ENCODE measurements at regions not wholly inside any gene's neighbourhood (a gene's known extent, or its start where the extent isn't known, plus 50 kb on each side); places are given as distances from the start of the nearest gene placed in this dataset.

DNA sequence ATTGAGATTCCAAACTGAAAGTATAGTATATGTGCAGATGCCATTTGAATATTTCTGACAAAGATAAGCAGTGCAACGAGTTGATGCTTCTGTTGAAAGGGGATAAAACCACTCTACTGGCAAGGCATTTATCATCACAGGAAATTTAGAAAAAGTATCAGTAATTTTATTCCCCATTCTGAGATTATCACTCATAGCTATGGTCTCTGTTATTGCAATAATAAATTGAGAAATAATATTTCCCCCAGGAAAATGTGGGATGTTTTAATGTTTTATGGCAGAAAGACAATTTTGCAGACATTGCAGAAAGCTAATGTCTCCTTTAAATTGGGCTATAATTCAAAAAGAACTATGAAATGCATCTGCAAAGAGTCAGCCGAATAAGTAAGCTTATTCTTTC is 1612.7 kb upstream of the ACO1 start:
- H3K36me3 ChIP-seq (ENCODE audit: control insufficient read depth in 2 of 2, insufficient read depth in 1 of 2, low read length in 2 of 2), result no peaks in the 10 kb centered on the region
- ChIA-PET POLR2A (no interaction called here), CTCF (interaction anchor here (0.7 kb wide), 1 partner anchor 392 kb away, joined by 3 read pairs; no protein-coding TSS in a partner anchor)
- H3K9me3 ChIP-seq (ENCODE audit: control insufficient read depth, insufficient read depth, low read depth, low read length), result no peaks in the 10 kb centered on the region
- no peak overlapping the region for H3K27ac ChIP-seq (ENCODE audit: extremely low read depth, low read depth, low read length)
- TF ChIP-seq ZNF433 (tag by site-specific recombination; IDR thresholded peaks at IDR 0.05; ENCODE audit: low read depth) (no peak), ZNF585B (tag by site-specific recombination; IDR thresholded peaks at IDR 0.05) (no peak), GLIS2 (tag by site-specific recombination; IDR thresholded peaks at IDR 0.05) (no peak)
- no peaks in the 10 kb centered on the region for H3K4me1 ChIP-seq (ENCODE audit: control insufficient read depth, insufficient read depth, low read length)
- H3K4me3 ChIP-seq (ENCODE audit: low read depth, low read length), result no peak overlapping the region

DNA sequence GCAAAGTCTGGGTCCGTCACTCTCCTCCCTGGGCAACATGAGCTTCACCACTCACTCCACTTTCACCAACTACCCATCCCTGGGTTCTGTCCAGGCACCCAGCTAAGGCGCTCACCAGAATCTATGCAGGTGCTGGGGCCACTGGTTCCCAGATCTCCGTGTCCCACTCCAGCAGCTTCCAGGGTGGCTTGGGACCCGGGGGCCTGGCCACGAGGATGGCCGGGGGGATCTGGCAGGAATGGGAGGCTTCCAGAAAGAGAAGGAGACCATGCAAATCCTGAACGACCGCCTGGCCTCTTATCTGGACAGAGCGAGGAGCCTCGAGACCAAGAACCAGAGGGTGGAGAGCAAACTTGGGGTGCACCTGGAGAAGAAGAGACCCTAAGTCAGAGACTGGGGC is 1611.0 kb upstream of the ACO1 start:
- no peaks in the 10 kb centered on the region for H3K36me3 ChIP-seq (ENCODE audit: control insufficient read depth in 2 of 2, insufficient read depth in 1 of 2, low read length in 2 of 2)
- no peaks in the 10 kb centered on the region for H3K4me1 ChIP-seq (ENCODE audit: control insufficient read depth, insufficient read depth, low read length)
- H3K4me3 ChIP-seq (ENCODE audit: low read depth, low read length), result no peak overlapping the region
- H3K9me3 ChIP-seq (ENCODE audit: control insufficient read depth, insufficient read depth, low read depth, low read length), result no peaks in the 10 kb centered on the region
- TF ChIP-seq ZNF37A (tag by site-specific recombination; IDR thresholded peaks at IDR 0.05) (no peak), ZNF10 (tag by site-specific recombination; IDR thresholded peaks at IDR 0.05) (no peak), ZNF626 (tag by site-specific recombination; IDR thresholded peaks at IDR 0.05) (no peak), SCRT1 (tag by site-specific recombination; IDR thresholded peaks at IDR 0.05; ENCODE audit: borderline replicate concordance) (no peak), ZNF48 (tag by site-specific recombination; IDR thresholded peaks at IDR 0.05) (no peak), ZNF747 (tag by site-specific recombination; IDR thresholded peaks at IDR 0.05) (no peak), BCL11A (tag by site-specific recombination; IDR thresholded peaks at IDR 0.05; ENCODE audit: low read depth) (no peak), ZNF548 (tag by site-specific recombination; IDR thresholded peaks at IDR 0.05) (no peak), ZNF423 (tag by site-specific recombination; IDR thresholded peaks at IDR 0.05) (no peak), ZNF211 (tag by site-specific recombination; IDR thresholded peaks at IDR 0.05; ENCODE audit: low read depth) (no peak), ZNF133 (tag by site-specific recombination; IDR thresholded peaks at IDR 0.05) (no peak)
- H3K27ac ChIP-seq (ENCODE audit: extremely low read depth, low read depth, low read length), result no peak overlapping the region
- ChIA-PET POLR2A (no interaction called here), CTCF (interaction anchor here (0.6 to 1.2 kb wide), 3 partner anchors 376 to 943 kb away, joined by 3 to 4 read pairs (median 3); no protein-coding TSS in a partner anchor)

DNA sequence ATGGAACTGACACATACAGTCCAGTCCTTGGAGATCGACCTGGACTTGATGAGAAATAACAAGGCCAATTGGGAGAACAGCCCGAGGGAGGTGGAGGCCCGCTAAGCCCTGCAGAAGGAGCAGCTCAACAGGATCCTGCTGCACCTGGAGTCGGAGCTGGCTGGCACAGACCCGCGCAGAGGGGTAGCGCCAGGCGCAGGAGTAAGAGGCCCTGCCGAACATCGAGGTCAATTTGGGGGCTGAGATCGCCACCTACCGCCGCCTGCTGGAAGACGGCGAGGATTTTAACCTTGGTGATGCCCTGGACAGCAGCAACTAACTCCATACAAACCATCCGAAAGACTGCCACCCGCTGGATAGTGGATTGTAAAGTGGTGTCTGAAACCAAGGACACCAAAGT is 1610.1 kb upstream of the ACO1 start:
- H3K27ac ChIP-seq (ENCODE audit: extremely low read depth, low read depth, low read length), result no peak overlapping the region
- ChIA-PET CTCF (interaction anchor here (0.6 to 1.2 kb wide), 3 partner anchors 12 to 944 kb away, joined by 3 to 4 read pairs (median 4); no protein-coding TSS in a partner anchor), POLR2A (no interaction called here)
- no peak overlapping the region for H3K4me3 ChIP-seq (ENCODE audit: low read depth, low read length)
- H3K4me1 ChIP-seq (ENCODE audit: control insufficient read depth, insufficient read depth, low read length), result no peaks in the 10 kb centered on the region
- H3K36me3 ChIP-seq (ENCODE audit: control insufficient read depth in 2 of 2, insufficient read depth in 1 of 2, low read length in 2 of 2), result no peaks in the 10 kb centered on the region
- H3K9me3 ChIP-seq (ENCODE audit: control insufficient read depth, insufficient read depth, low read depth, low read length), result no peaks in the 10 kb centered on the region
- TF ChIP-seq SP7 (tag by site-specific recombination; IDR thresholded peaks at IDR 0.05), result no peak
- TF ChIP-seq, protein P1, sequence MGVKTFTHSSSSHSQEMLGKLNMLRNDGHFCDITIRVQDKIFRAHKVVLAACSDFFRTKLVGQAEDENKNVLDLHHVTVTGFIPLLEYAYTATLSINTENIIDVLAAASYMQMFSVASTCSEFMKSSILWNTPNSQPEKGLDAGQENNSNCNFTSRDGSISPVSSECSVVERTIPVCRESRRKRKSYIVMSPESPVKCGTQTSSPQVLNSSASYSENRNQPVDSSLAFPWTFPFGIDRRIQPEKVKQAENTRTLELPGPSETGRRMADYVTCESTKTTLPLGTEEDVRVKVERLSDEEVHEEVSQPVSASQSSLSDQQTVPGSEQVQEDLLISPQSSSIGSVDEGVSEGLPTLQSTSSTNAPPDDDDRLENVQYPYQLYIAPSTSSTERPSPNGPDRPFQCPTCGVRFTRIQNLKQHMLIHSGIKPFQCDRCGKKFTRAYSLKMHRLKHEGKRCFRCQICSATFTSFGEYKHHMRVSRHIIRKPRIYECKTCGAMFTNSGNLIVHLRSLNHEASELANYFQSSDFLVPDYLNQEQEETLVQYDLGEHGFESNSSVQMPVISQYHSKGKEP (tag by site-specific recombination; IDR thresholded peaks at IDR 0.05), result no peak
- TF ChIP-seq, protein P2, sequence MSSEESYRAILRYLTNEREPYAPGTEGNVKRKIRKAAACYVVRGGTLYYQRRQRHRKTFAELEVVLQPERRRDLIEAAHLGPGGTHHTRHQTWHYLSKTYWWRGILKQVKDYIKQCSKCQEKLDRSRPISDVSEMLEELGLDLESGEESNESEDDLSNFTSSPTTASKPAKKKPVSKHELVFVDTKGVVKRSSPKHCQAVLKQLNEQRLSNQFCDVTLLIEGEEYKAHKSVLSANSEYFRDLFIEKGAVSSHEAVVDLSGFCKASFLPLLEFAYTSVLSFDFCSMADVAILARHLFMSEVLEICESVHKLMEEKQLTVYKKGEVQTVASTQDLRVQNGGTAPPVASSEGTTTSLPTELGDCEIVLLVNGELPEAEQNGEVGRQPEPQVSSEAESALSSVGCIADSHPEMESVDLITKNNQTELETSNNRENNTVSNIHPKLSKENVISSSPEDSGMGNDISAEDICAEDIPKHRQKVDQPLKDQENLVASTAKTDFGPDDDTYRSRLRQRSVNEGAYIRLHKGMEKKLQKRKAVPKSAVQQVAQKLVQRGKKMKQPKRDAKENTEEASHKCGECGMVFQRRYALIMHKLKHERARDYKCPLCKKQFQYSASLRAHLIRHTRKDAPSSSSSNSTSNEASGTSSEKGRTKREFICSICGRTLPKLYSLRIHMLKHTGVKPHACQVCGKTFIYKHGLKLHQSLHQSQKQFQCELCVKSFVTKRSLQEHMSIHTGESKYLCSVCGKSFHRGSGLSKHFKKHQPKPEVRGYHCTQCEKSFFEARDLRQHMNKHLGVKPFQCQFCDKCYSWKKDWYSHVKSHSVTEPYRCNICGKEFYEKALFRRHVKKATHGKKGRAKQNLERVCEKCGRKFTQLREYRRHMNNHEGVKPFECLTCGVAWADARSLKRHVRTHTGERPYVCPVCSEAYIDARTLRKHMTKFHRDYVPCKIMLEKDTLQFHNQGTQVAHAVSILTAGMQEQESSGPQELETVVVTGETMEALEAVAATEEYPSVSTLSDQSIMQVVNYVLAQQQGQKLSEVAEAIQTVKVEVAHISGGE (tag by site-specific recombination; conservative IDR thresholded peaks at IDR 0.05; ENCODE audit: low read depth), result no peak
- no peak for TF ChIP-seq ZNF549 (tag by site-specific recombination; IDR thresholded peaks at IDR 0.05)
- TF ChIP-seq, protein P3, sequence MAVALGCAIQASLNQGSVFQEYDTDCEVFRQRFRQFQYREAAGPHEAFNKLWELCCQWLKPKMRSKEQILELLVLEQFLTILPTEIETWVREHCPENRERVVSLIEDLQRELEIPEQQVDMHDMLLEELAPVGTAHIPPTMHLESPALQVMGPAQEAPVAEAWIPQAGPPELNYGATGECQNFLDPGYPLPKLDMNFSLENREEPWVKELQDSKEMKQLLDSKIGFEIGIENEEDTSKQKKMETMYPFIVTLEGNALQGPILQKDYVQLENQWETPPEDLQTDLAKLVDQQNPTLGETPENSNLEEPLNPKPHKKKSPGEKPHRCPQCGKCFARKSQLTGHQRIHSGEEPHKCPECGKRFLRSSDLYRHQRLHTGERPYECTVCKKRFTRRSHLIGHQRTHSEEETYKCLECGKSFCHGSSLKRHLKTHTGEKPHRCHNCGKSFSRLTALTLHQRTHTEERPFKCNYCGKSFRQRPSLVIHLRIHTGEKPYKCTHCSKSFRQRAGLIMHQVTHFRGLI (tag by site-specific recombination; IDR thresholded peaks at IDR 0.05), result no peak
- no peak for TF ChIP-seq ZNF350 (tag by site-specific recombination; IDR thresholded peaks at IDR 0.05)
- no peak for TF ChIP-seq ZBTB7A (tag by site-specific recombination; IDR thresholded peaks at IDR 0.05; ENCODE audit: low read depth)
- no peak for TF ChIP-seq ZNF768 (tag by site-specific recombination; IDR thresholded peaks at IDR 0.05)
- no peak for TF ChIP-seq YY2 (tag by site-specific recombination; IDR thresholded peaks at IDR 0.05)
- TF ChIP-seq, protein P4, sequence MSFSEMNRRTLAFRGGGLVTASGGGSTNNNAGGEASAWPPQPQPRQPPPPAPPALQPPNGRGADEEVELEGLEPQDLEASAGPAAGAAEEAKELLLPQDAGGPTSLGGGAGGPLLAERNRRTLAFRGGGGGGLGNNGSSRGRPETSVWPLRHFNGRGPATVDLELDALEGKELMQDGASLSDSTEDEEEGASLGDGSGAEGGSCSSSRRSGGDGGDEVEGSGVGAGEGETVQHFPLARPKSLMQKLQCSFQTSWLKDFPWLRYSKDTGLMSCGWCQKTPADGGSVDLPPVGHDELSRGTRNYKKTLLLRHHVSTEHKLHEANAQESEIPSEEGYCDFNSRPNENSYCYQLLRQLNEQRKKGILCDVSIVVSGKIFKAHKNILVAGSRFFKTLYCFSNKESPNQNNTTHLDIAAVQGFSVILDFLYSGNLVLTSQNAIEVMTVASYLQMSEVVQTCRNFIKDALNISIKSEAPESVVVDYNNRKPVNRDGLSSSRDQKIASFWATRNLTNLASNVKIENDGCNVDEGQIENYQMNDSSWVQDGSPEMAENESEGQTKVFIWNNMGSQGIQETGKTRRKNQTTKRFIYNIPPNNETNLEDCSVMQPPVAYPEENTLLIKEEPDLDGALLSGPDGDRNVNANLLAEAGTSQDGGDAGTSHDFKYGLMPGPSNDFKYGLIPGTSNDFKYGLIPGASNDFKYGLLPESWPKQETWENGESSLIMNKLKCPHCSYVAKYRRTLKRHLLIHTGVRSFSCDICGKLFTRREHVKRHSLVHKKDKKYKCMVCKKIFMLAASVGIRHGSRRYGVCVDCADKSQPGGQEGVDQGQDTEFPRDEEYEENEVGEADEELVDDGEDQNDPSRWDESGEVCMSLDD (tag by site-specific recombination; IDR thresholded peaks at IDR 0.05), result no peak
- no peak for TF ChIP-seq MYNN (tag by site-specific recombination; IDR thresholded peaks at IDR 0.05; ENCODE audit: borderline replicate concordance)

Data from HEK293 (cell line).